A673 (cell line): ENCODE measurements at regions not wholly inside any gene's neighbourhood (a gene's known extent, or its start where the extent isn't known, plus 50 kb on each side); places are given as distances from the start of the nearest gene placed in this dataset.

Source experiments
- BruUV-seq: library from RNA; stranded (reverse); fragments of 400-500 nt; replicated peaks from 2 replicates; lab custom pipeline; 2021; lab: Mats Ljungman, UMichigan
- CTCF ChIA-PET: fragments of 300-600 bp; sonication (Branson Sonifier 250); formaldehyde crosslinking; loops from one replicate; lab custom pipeline; 2022; ENCODE audit warnings: antibody characterized with exemption; lab: Charles Lee
- POLR2A ChIA-PET: fragments of 300-600 bp; sonication (Branson Sonifier 250); formaldehyde crosslinking; loops from one replicate; lab custom pipeline; 2022; ENCODE audit warnings: antibody characterized with exemption; ENCODE audit not compliant: low non-redundant PET; lab: Charles Lee
- DNase-seq: peaks from one replicate; pipeline ENCODE4 v3.0.0-alpha.2; 2015; ENCODE audit warnings: low spot score
- H3K27ac ChIP-seq: fragments of 200-600 bp; sonication (generic); 2 replicates; pipeline ENCODE4 v1.5.1; 2016; ENCODE audit warnings: mixed run types, low read depth, mild to moderate bottlenecking, mixed read lengths, antibody characterized with exemption, low read length; ENCODE audit not compliant: poor library complexity, severe bottlenecking
- H3K27me3 ChIP-seq: fragments of 200-600 bp; sonication (generic); replicated peaks from 2 replicates; pipeline ENCODE4 v1.6.1; 2017; ENCODE audit warnings: mixed run types, low read depth, mild to moderate bottlenecking, mixed read lengths, antibody characterized with exemption, low read length; ENCODE audit not compliant: insufficient read depth, poor library complexity
- H3K36me3 ChIP-seq: fragments of 200-600 bp; sonication (generic); 2 replicates; pipeline ENCODE4 v1.6.1; 2016; ENCODE audit warnings: mixed run types, mild to moderate bottlenecking, mixed read lengths, antibody characterized with exemption, low read length; ENCODE audit not compliant: insufficient read depth, poor library complexity, severe bottlenecking
- H3K4me1 ChIP-seq: fragments of 200-600 bp; sonication (generic); 2 replicates; pipeline ENCODE4 v1.6.1; 2017; ENCODE audit warnings: mixed run types, mild to moderate bottlenecking, mixed read lengths, antibody characterized with exemption, low read length; ENCODE audit not compliant: insufficient read depth, poor library complexity, severe bottlenecking
- H3K4me3 ChIP-seq: fragments of 200-600 bp; sonication (generic); 2 replicates; pipeline ENCODE4 v1.5.1; 2016; ENCODE audit warnings: low read depth, mixed run types, mild to moderate bottlenecking, mixed read lengths, low read length; ENCODE audit not compliant: poor library complexity, severe bottlenecking
- H3K9me3 ChIP-seq: fragments of 200-600 bp; sonication (generic); 2 replicates; pipeline ENCODE4 v1.6.1; 2016; ENCODE audit warnings: mixed run types, low read depth, mild to moderate bottlenecking, mixed read lengths, antibody characterized with exemption, low read length; ENCODE audit not compliant: poor library complexity, severe bottlenecking
- EZH2 ChIP-seq: fragments of 200-600 bp; sonication (generic); IDR thresholded peaks from 2 replicates; pipeline ENCODE4 v1.6.1; 2017; ENCODE audit warnings: borderline replicate concordance, low read depth, mild to moderate bottlenecking, mixed read lengths, antibody characterized with exemption, low read length; ENCODE audit not compliant: poor library complexity, severe bottlenecking
- intact Hi-C: fragments of 100-400 bp; cut with micrococcal nuclease; formaldehyde crosslinking; loops from one replicate; pipeline ENCODE4 v1.10.0; 2022; ENCODE audit not compliant: unreplicated experiment
- TF ChIP-seq, protein P1 (sequence below): fragments of 300-800, 200-600 bp; sonication (generic); conservative IDR thresholded peaks from 2 replicates; pipeline ENCODE4 v1.5.1; 2017; ENCODE audit warnings: low read depth, mild to moderate bottlenecking, antibody characterized with exemption, low read length, moderate library complexity, mixed read lengths

DNA sequence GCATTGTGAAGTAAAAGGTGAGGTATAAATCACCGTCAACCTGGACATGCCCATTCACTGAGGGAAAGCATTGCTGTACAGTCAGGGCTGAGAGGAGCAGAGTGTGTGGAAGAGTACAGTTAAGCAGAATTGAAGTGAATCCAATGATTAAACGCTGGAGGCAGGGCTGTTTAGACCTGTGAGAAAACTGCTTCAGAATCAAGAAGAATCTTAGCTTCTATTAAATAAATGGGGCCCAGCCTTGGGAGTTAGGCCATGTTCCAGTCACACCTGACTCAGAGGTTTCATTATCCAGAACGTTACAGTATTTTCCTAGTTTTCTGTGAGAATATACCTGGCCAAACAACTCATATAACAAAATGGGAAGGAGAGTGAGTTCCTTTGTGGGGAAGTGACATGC lies 86.9 kb downstream of the ATP23 start:
- Histone ChIP-seq H3K27me3 (no peaks in the 10 kb centered on the region), H3K27ac (no peak overlapping the region), H3K36me3 (no peaks in the 10 kb centered on the region), H3K4me1 (no peaks in the 10 kb centered on the region), H3K4me3 (no peak overlapping the region), H3K9me3 (no peaks in the 10 kb centered on the region)
- intact Hi-C loops = no loop called here
- POLR2A ChIA-PET = no interaction called here
- DNase-seq = no peak
- CTCF ChIA-PET = no interaction called here
- TF ChIP-seq EZH2 = no peak
- TF ChIP-seq, protein P1, sequence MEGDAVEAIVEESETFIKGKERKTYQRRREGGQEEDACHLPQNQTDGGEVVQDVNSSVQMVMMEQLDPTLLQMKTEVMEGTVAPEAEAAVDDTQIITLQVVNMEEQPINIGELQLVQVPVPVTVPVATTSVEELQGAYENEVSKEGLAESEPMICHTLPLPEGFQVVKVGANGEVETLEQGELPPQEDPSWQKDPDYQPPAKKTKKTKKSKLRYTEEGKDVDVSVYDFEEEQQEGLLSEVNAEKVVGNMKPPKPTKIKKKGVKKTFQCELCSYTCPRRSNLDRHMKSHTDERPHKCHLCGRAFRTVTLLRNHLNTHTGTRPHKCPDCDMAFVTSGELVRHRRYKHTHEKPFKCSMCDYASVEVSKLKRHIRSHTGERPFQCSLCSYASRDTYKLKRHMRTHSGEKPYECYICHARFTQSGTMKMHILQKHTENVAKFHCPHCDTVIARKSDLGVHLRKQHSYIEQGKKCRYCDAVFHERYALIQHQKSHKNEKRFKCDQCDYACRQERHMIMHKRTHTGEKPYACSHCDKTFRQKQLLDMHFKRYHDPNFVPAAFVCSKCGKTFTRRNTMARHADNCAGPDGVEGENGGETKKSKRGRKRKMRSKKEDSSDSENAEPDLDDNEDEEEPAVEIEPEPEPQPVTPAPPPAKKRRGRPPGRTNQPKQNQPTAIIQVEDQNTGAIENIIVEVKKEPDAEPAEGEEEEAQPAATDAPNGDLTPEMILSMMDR = no peak
- no TSS peak for BruUV-seq

DNA sequence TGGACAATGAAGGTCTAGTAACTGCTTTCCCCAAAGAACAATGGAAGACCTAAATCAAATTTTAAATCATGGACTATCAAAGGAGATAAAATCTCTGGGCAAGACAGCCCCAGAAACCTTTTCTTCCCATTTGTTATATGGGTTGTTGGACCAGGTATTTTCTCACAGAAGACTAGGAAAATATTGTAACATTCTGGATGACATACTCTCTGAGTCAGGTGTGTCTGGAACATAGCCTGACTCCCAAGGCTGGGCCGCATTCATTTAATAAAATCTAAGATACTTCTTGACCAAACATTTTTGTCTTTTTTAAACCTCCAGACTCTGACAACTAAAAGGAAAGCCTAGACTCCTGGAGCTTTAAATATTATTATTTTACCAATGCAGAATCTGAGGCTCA lies 87.9 kb downstream of the ATP23 start:
- intact Hi-C loops = no loop called here
- TF ChIP-seq EZH2 = no peak
- TF ChIP-seq, protein P1 = no peak
- POLR2A ChIA-PET = no interaction called here
- Histone ChIP-seq H3K36me3 (no peaks in the 10 kb centered on the region), H3K4me3 (no peak overlapping the region), H3K27ac (no peak overlapping the region), H3K27me3 (no peaks in the 10 kb centered on the region), H3K9me3 (no peaks in the 10 kb centered on the region), H3K4me1 (no peaks in the 10 kb centered on the region)
- CTCF ChIA-PET = no interaction called here
- no TSS peak for BruUV-seq
- no peak for DNase-seq

DNA sequence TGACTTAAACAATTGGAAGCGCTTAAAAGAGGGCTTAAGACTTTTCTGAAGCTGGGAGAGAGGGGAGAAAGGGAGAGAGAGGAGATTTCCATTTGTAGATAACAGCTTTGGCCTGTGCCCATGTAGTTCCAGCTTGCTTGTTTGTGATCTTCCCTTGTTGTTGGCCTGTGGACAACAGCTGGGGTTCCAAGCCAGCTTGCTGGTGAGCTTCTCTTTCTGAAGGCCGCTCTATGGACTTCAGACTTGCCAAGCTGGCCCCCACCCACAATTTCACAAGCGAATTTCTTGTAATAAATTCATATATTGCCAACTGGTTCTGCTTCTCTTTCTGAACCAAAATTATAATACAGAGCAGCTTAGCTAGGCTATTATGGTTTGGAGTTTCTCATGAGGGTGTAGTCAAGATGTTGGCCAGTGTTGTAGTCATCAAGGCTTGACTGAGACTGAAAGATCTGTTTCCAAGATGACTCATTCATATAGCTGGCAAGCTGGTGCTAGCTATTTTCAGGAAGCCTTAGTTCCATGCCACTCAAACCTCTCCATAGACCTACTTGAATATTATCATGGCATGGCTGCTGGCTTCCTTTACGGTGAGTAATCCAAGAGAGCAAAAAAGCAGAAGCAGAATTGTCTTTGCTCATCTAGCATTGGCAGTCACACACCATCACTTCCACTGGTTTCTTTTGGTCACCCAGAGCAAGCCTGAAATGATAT lies 89.4 kb downstream of the ATP23 start:
- no peaks in the 10 kb centered on the region for H3K27me3 ChIP-seq
- intact Hi-C loops = no loop called here
- no peaks in the 10 kb centered on the region for H3K36me3 ChIP-seq
- H3K9me3 ChIP-seq = no peaks in the 10 kb centered on the region
- POLR2A ChIA-PET = interaction anchor here (0.5 kb wide), 1 partner anchor 942 kb away, joined by 10 read pairs; the partner anchor contains the start of gene NAB2
- no peak overlapping the region for H3K4me3 ChIP-seq
- DNase-seq = no peak
- no peak overlapping the region for H3K27ac ChIP-seq
- no TSS peak for BruUV-seq
- CTCF ChIA-PET = interaction anchor here (0.6 kb wide), 1 partner anchor 214 kb away, joined by 3 read pairs; no protein-coding TSS in a partner anchor
- H3K4me1 ChIP-seq = no peaks in the 10 kb centered on the region
- TF ChIP-seq, protein P1 = no peak
- no peak for TF ChIP-seq EZH2
